ENCODE measurements at regions not wholly inside any gene's neighbourhood (a gene's known extent, or its start where the extent isn't known, plus 50 kb on each side); places are given as distances from the start of the nearest gene placed in this dataset.
"Not testable (repeated sequence)": the region's sequence is repeated elsewhere in the genome, so short reads cannot be mapped to it uniquely, and the experiment has no call there.

- DNase-seq (peak; percentile 35), ATAC-seq (replicated peaks) (peak; percentile 59 to 68)
- H3K36me3 Mint-ChIP-seq, result peaks cover 3 to 5% of the 10 kb centered on the region in 2 donors
Observed at GRCh38 chr20:30811885-30812671, 445.4 kb upstream of the DEFB115 start.

DNA sequence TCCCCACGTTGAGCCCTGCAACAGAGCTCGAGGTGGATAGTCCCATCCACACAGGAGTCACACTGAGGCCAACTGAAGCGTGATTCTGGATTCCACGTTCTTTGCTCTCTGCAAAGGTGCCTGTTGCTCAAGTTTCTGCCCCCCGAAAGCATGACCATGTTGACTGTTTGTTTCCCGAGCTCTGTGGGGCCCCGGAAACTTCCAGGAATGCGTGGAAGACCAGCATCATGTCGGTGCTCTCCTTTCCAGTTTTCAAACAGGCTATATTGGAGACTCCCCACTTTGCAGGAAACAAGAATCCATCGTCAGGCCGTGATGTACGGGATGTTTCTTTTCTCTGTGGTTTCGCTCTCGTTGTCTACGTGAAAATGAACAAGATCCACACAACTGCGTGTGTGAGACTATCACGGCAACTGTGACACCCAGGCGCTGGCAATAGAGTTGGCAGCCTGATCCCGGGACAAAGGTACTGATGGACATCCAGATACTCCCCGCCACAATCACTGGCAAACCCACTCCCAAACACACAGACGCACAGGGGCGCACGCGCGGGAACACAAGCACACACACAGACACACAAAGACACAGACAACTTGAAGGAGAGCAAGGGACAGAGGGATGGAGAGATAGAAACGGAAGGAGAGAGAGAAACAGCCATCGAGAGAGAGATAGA is 444.6 kb upstream of the DEFB115 start:
- no peaks in the 10 kb centered on the region for H3K4me1 Mint-ChIP-seq

More at GRCh38 chr20:30811885-30812671, 445.4 kb upstream of the DEFB115 start:
- H3K9me3 Mint-ChIP-seq, result peaks cover 15 to 18% of the 10 kb centered on the region in 2 donors
- no peaks in the 10 kb centered on the region for H3K4me1 Mint-ChIP-seq
- no peak overlapping the region for H3K4me3 Mint-ChIP-seq
- peaks cover 3 to 19% of the 10 kb centered on the region in 2 donors for H3K27me3 Mint-ChIP-seq
- H3K27ac Mint-ChIP-seq, result no peak overlapping the region

DNA sequence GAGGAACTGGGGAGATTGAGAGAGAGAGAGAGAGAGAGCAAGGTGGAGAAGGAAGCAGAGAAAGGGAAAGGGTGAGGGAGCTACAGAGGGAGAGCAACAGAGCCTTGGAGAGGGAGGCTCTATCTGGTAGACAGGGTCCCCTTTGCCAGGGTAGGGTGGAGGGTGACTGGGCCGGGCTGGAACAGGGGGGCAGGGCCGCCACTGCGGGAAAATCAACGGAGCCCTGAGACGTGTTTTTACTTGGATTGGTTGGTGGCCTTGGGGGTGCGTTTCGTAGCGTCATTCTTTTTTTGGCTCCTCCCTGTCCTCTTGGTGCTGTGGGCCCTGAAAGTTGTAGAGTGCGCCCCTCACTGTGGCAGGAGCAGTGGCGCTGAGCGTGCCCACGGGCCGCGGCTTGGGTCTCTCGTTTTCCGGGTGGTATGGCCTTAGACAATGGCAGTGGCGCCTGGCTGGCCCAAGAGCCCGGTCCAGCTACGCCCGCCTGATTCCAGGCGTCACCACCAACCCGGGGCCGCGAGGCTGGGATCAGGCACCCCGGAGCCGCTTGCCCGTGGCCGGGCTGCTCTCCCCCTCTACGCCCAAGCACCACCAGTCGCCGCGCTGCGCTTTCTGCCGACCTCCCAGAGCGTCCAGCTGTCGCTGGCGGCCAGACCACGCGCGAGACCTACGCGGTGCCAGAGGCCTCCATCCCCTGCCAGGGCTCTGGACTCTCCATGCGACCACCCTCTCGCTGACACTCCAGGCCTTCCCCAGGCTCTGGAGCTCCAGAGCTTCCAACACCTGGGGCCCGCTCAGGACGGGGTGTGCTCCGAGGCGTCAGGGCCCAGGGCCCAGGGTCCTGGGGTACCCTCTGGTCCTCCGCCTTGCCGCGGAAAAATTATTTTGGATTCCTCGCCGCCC is 443.8 kb upstream of the DEFB115 start:
- H3K27me3 Mint-ChIP-seq, result peaks cover 3 to 19% of the 10 kb centered on the region in 2 donors
- H3K27ac Mint-ChIP-seq, result not testable (repeated sequence)

More for the DNA sequence above, 444.6 kb upstream of the DEFB115 start:
- no peak for DNase-seq
- peaks cover 3 to 5% of the 10 kb centered on the region in 2 donors for H3K36me3 Mint-ChIP-seq
- no peak overlapping the region for H3K27ac Mint-ChIP-seq
- ATAC-seq (replicated peaks), result no peak
- peaks cover 15 to 18% of the 10 kb centered on the region in 2 donors for H3K9me3 Mint-ChIP-seq
- H3K27me3 Mint-ChIP-seq, result peaks cover 3 to 19% of the 10 kb centered on the region in 2 donors
- H3K4me3 Mint-ChIP-seq, result no peak overlapping the region

GRCh38 chr20:30814312-30814639 is 443.2 kb upstream of the DEFB115 start:
- peaks cover 15 to 18% of the 10 kb centered on the region in 2 donors for H3K9me3 Mint-ChIP-seq
- H3K27ac Mint-ChIP-seq, DNase-seq, H3K4me3 Mint-ChIP-seq, H3K4me1 Mint-ChIP-seq, H3K36me3 Mint-ChIP-seq: not testable (repeated sequence)
- ATAC-seq (replicated peaks), result peak in 1 of 2 donors; percentile 5
- peaks cover 3 to 19% of the 10 kb centered on the region in 2 donors for H3K27me3 Mint-ChIP-seq

More for the DNA sequence above, 443.8 kb upstream of the DEFB115 start:
- not testable (repeated sequence) for H3K4me1 Mint-ChIP-seq, DNase-seq, H3K36me3 Mint-ChIP-seq, H3K4me3 Mint-ChIP-seq
- peak in 1 of 2 donors; percentile 27 for ATAC-seq (replicated peaks)
- peaks cover 15 to 18% of the 10 kb centered on the region in 2 donors for H3K9me3 Mint-ChIP-seq

GRCh38 chr20:30815027-30815576 is 442.4 kb upstream of the DEFB115 start:
- not testable (repeated sequence) for H3K4me1 Mint-ChIP-seq, DNase-seq, H3K36me3 Mint-ChIP-seq, H3K4me3 Mint-ChIP-seq, H3K27ac Mint-ChIP-seq
- H3K9me3 Mint-ChIP-seq, result peaks cover 15 to 18% of the 10 kb centered on the region in 2 donors
- peaks cover 3 to 19% of the 10 kb centered on the region in 2 donors for H3K27me3 Mint-ChIP-seq
- ATAC-seq (replicated peaks), result peak in 1 of 2 donors; percentile 7

DNA sequence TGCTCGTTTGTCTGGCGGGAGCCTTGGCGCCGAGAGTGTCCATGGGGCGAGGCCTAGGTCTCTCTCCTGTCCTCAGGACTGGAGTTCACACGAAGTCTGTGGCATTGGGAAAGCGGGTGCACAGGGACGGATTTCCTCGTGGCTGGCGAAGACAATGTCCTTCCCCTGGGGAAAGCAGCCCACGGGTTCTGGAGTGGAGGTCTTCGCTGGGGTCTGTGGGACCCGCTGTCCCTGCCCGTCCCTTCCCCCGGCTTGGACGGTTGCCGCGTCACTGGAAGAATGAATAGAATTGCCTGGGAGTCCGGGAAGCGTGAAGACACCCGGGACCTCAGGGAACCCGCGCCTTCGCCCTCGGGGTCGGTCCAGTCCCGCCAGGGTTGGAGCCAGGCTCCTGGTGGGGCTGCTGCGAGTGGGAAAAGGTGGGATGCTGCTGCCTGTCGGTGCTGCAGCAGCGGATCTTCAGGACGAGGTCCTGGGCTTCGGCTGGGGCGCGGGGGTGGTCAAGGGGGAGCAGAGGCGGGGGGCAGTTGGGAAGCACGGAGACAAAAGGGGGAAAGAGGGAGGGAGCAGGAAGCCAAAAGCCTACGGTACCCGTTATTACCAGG is 441.8 kb upstream of the DEFB115 start:
- Mint-ChIP-seq H3K27me3 (peaks cover 3 to 19% of the 10 kb centered on the region in 2 donors), H3K36me3 (peaks cover 3 to 5% of the 10 kb centered on the region in 2 donors), H3K27ac (no peak overlapping the region), H3K4me1 (no peaks in the 10 kb centered on the region), H3K4me3 (no peak overlapping the region), H3K9me3 (peaks cover 15 to 18% of the 10 kb centered on the region in 2 donors)
- peak in 1 of 2 donors; percentile 21 for ATAC-seq (replicated peaks)
- DNase-seq, result no peak

DNA sequence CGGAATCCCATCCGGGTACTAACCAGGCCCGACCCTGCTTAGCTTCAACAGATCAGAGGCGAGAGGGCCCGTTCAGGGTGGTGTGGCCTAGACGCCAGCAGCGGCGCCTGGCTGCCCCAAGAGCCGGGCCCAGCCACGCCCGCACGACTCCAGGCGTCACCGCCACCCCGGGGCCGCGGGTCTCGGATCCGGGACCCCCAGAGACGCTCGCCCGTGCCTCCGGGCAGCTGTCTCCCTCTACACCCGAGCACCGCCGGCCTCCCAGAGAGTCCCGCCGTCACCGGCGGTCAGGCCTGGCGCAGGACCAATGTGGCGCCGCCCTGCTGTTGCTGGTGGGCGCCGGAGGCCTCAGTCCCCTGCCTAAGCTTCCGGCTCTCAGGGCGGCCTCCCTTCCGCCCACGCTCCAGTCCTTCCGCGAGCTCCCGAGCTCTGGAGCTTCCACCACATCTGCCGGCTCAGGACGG is 441.2 kb upstream of the DEFB115 start:
- peak in 1 of 2 donors; percentile 45 for ATAC-seq (replicated peaks)
- Mint-ChIP-seq H3K4me3 (no peak overlapping the region), H3K9me3 (peaks cover 15 to 18% of the 10 kb centered on the region in 2 donors), H3K27me3 (peaks cover 3 to 19% of the 10 kb centered on the region in 2 donors), H3K27ac (no peak overlapping the region), H3K4me1 (no peaks in the 10 kb centered on the region), H3K36me3 (peaks cover 3 to 5% of the 10 kb centered on the region in 2 donors)
- no peak for DNase-seq

DNA sequence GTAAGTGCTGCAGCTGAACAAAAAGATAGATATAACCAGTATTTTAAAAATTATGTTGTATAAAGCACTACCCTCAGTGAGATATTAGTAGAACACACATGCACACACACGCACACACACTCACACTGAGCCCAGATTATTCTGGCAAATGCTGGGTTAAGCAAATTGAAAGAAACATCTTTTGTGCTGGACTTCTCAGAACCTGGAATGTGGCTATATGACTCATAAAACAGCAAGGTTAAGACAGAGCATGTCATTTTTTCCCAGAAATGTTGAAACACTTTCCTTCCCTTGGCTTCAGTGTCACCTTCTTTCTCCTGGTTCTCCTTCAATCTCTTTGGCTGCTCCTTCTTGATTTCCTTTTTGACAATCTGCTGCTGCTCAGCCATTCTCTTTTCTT is 435.8 kb upstream of the DEFB115 start:
- H3K36me3 Mint-ChIP-seq; H3K4me1 Mint-ChIP-seq; H3K9me3 Mint-ChIP-seq; ATAC-seq (replicated peaks); H3K27me3 Mint-ChIP-seq; H3K4me3 Mint-ChIP-seq; DNase-seq; H3K27ac Mint-ChIP-seq: not testable (repeated sequence)

- peaks cover 7 to 13% of the 10 kb centered on the region in 2 donors for H3K9me3 Mint-ChIP-seq
- not testable (repeated sequence) for H3K36me3 Mint-ChIP-seq; H3K27me3 Mint-ChIP-seq; H3K27ac Mint-ChIP-seq; ATAC-seq (replicated peaks); DNase-seq; H3K4me1 Mint-ChIP-seq; H3K4me3 Mint-ChIP-seq
Observed at GRCh38 chr20:30824666-30825065, 432.8 kb upstream of the DEFB115 start.

GRCh38 chr20:30845923-30846322 is 411.5 kb upstream of the DEFB115 start:
- ATAC-seq (replicated peaks); DNase-seq; H3K27me3 Mint-ChIP-seq; H3K27ac Mint-ChIP-seq; H3K36me3 Mint-ChIP-seq; H3K4me3 Mint-ChIP-seq; H3K4me1 Mint-ChIP-seq: not testable (repeated sequence)
- H3K9me3 Mint-ChIP-seq, result peaks cover 15 to 19% of the 10 kb centered on the region in 2 donors

DNA sequence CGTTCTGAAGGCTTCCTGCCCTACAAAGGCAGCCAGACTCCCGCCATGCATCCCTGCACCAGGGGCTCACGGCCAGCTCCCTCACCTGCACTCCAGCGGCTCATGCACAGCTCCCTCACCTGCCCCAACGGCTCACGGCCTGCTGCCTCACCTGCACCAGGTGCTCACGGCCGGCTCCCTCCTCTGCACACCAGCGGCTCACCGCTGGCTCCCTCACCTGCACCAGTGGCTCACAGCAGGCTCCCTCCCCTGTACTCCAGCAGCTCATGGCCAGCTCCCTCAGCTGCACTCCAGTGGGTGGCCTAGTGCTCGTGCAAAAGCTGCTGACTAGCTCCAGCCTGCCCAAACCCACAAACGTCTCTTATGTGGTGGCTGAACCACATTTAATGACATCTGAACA is 389.2 kb upstream of the DEFB115 start:
- H3K4me3 Mint-ChIP-seq; ATAC-seq (replicated peaks); DNase-seq; H3K27ac Mint-ChIP-seq; H3K36me3 Mint-ChIP-seq; H3K4me1 Mint-ChIP-seq; H3K27me3 Mint-ChIP-seq: not testable (repeated sequence)
- peaks cover 21 to 25% of the 10 kb centered on the region in 2 donors for H3K9me3 Mint-ChIP-seq

- not testable (repeated sequence) for DNase-seq; H3K4me1 Mint-ChIP-seq; H3K27me3 Mint-ChIP-seq; H3K27ac Mint-ChIP-seq; H3K36me3 Mint-ChIP-seq; ATAC-seq (replicated peaks); H3K4me3 Mint-ChIP-seq
- H3K9me3 Mint-ChIP-seq, result peaks cover 29 to 36% of the 10 kb centered on the region in 2 donors
Observed at GRCh38 chr20:30871127-30871526, 386.3 kb upstream of the DEFB115 start.

DNA sequence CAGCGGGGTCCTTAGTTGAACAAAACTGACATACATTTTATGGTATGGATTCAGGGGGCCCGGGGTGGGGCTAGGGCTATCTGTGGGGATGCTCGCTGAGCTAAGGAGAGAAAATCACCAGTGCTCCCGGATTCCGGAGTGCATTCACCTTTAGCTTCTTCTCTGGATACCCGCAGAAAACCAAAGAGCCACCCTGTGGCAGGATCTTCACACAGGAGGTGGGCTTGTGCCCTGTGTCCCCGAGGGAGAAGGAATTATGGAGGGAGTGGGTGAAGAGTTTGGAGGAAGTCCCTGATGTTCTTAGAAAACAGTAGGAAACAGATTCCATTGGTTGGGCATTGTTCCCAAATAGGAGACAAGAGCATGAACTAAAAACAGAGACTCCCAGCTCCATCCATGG is 385.2 kb upstream of the DEFB115 start:
- ATAC-seq (replicated peaks); H3K27ac Mint-ChIP-seq; H3K4me3 Mint-ChIP-seq; DNase-seq; H3K4me1 Mint-ChIP-seq; H3K27me3 Mint-ChIP-seq; H3K36me3 Mint-ChIP-seq: not testable (repeated sequence)
- H3K9me3 Mint-ChIP-seq, result peaks cover 34 to 40% of the 10 kb centered on the region in 2 donors

All from stimulated activated naive B cell treated with anti-CD40 and anti-IgM and Interleukin-4, amounts not matched to agents 10 μg/mL and 1 μg/mL and 100 μg/mL, for 72 hours (primary cell).